Kidney epithelial cell (primary cell): ENCODE measurements at regions not wholly inside any gene's neighbourhood (a gene's known extent, or its start where the extent isn't known, plus 50 kb on each side); places are given as distances from the start of the nearest gene placed in this dataset.

Experiments
- DNase-seq: peaks from one replicate; pipeline ENCODE4 v3.0.0-alpha.2; 2010; ENCODE audit warnings: low read depth
- H3K27me3 ChIP-seq: 2 replicates; pipeline ENCODE4 v1.6.0; 2011; ENCODE audit warnings: low read length; ENCODE audit not compliant: control insufficient read depth, insufficient read depth
- H3K36me3 ChIP-seq: 2 replicates; pipeline ENCODE4 v1.5.1; 2011; ENCODE audit warnings: low read length; ENCODE audit not compliant: control insufficient read depth, insufficient read depth
- H3K4me3 ChIP-seq: 2 replicates; pipeline ENCODE4 v1.5.1; 2011; ENCODE audit warnings: low read depth, mild to moderate bottlenecking, control low read depth, low read length
- CTCF ChIP-seq: IDR thresholded peaks from 2 replicates; pipeline ENCODE4 v1.5.1; 2011; ENCODE audit warnings: mild to moderate bottlenecking, moderate library complexity, low read length, control low read depth, inconsistent platforms; ENCODE audit not compliant: insufficient read depth, poor library complexity, severe bottlenecking

DNA sequence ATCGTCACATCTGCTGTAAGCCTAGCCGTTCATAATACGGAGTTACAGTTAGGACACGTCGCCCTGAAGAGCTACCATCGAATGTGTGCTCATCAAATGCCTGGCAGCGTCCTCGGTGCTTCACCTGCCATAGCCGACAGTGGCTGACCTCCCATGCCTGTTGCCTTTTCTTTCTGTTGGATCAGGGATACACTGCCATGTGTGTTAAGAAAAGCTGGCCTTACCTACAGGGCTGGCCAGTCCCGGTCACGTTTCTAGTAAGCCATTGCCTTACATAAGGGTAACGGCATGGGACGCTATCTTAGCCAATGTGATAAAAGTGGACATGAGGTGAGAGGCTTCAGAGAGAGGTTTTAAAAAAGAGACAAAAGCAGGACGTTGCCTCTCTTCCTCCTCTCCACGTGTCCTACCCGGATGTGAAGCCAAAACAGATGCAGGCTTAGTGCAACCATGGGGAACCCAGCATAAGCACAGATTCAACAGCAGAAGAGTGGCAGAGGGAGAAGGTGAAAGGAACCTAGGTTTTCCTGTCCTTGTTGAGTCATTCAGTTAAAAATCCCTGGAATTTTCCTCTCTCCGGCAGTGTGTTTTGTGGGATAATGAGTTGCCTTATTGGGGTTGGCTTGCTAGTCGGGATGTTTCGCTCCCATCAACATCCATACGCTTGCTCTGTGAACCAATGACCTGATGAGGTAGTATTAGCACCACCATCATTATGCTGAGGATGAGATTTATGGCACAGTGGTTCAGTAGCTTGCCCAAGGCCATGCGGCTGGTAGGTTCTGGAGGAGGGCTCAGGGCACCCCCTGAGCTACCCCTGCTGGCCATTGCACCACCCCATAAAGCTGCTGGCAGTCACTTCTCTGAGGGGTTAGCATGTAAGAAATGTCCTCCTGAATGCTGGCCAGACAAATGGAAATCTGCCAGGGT lies 67.4 kb upstream of the B3GAT1 start:
- Histone ChIP-seq H3K27me3 (no peaks in the 10 kb centered on the region), H3K36me3 (no peaks in the 10 kb centered on the region), H3K4me3 (no peak overlapping the region)
- no peak for DNase-seq
- no peak for TF ChIP-seq CTCF

DNA sequence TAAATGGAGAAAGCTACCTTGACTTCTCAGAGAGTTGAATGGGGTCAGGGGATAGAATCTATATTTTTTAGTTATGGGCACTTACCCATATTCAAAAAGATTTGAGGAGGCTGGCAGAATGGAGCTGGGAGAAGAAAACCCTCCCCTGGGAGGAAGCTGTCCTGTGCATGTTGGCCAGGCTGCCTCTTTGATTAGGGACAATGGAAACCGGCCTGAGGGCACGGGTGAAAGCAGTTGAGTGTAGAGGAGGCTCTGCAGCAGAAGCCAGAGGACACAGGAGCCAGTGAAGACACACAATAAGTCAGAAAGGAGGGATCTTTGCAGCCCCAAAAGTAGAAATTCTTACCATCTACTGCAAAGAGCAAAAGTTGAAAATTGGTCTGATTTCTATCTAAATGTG lies 66.6 kb upstream of the B3GAT1 start:
- TF ChIP-seq CTCF: no peak
- no peak overlapping the region for H3K4me3 ChIP-seq
- no peaks in the 10 kb centered on the region for H3K27me3 ChIP-seq
- H3K36me3 ChIP-seq: no peaks in the 10 kb centered on the region
- DNase-seq: no peak

GRCh38 chr11:134478176-134478575 lies 66.1 kb upstream of the B3GAT1 start:
- DNase-seq: no peak
- H3K4me3 ChIP-seq: no peak overlapping the region
- H3K36me3 ChIP-seq: no peaks in the 10 kb centered on the region
- no peak for TF ChIP-seq CTCF
- no peaks in the 10 kb centered on the region for H3K27me3 ChIP-seq

DNA sequence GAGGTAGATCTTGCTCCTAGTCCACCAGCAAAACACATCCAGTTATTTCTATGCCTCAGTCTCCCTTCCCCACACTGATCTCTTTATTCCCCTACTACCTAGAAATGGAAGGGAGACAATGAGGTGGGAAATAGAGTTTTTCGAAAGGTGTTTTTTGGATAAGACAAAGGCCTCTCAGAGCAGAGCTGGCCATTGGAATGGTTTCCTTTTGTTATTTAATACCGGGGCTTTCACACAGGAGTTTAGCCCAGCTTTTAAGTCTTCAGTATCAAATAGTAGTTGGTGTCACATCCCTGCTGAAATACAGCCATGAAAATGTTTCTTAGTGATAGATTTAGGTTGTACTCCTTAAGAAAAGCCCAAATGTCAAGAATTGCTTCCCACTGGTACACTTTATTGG lies 65.4 kb upstream of the B3GAT1 start:
- no peak for TF ChIP-seq CTCF
- no peak for DNase-seq
- H3K27me3 ChIP-seq: no peaks in the 10 kb centered on the region
- no peak overlapping the region for H3K4me3 ChIP-seq
- no peaks in the 10 kb centered on the region for H3K36me3 ChIP-seq

DNA sequence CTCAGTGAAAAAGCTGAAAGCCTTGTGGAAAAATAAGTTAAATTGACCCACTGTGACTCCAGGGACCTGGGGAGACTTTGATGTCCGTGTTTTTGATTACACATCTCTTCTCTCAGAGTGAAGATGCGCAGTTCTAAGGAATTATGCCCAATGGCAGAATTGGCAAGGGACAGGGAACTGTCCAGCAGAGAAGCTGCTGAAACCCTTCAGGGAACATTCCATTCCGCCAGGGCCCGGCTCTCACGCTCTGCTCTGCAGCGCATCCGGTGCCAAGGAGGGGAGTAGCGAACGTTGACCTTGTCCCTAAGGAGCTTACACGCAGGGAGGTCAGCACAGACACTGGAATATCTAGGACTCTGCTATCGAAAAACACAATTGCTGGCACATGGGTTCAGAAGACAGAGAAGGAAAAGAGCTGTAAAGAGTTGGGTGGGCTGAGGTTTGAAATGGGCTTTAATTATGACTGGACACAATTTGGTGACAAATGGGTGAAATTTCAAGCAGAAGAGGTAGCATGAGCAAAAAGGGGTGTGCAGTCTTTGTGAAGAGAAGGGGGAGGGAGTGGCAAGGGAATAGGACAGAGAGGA lies 64.5 kb upstream of the B3GAT1 start:
- no peaks in the 10 kb centered on the region for H3K36me3 ChIP-seq
- no peaks in the 10 kb centered on the region for H3K27me3 ChIP-seq
- TF ChIP-seq CTCF: no peak
- no peak overlapping the region for H3K4me3 ChIP-seq
- DNase-seq: no peak
